ENCODE measurements at regions not wholly inside any gene's neighbourhood (a gene's known extent, or its start where the extent isn't known, plus 50 kb on each side); places are given as distances from the start of the nearest gene placed in this dataset.

DNA sequence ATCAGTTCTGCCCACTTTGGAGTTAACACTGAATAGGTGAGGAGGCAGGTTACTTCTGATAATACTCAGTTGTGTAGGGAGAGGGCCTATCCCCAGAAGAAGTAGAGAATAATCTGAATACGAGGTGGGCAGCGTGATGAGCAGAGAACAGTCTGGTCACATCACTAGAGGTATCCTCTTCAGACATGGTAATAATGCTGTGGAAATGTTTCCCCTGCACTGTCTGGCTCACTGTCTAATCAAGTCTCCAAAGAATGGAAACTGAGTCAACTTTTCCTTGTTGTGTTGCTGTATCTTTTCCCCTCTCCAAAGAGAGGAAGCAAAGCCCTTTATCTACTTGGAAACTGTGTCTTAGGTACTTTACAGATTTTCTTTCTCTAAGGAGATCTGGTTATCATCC is 110.9 kb upstream of the ANKRD55 start:
- TF ChIP-seq, protein P1, sequence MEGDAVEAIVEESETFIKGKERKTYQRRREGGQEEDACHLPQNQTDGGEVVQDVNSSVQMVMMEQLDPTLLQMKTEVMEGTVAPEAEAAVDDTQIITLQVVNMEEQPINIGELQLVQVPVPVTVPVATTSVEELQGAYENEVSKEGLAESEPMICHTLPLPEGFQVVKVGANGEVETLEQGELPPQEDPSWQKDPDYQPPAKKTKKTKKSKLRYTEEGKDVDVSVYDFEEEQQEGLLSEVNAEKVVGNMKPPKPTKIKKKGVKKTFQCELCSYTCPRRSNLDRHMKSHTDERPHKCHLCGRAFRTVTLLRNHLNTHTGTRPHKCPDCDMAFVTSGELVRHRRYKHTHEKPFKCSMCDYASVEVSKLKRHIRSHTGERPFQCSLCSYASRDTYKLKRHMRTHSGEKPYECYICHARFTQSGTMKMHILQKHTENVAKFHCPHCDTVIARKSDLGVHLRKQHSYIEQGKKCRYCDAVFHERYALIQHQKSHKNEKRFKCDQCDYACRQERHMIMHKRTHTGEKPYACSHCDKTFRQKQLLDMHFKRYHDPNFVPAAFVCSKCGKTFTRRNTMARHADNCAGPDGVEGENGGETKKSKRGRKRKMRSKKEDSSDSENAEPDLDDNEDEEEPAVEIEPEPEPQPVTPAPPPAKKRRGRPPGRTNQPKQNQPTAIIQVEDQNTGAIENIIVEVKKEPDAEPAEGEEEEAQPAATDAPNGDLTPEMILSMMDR (IDR thresholded peaks at IDR 0.05), result no peak
- TF ChIP-seq POLR2A (IDR thresholded peaks at IDR 0.05), result no peak
- H3K9me3 ChIP-seq, result no peaks in the 10 kb centered on the region
- no peak for DNase-seq
- H3K27me3 ChIP-seq, result no peaks in the 10 kb centered on the region
- H3K4me1 ChIP-seq, result no peaks in the 10 kb centered on the region
- no peak overlapping the region for H3K4me3 ChIP-seq
- no peaks in the 10 kb centered on the region for H3K36me3 ChIP-seq
- H3K27ac ChIP-seq, result no peak overlapping the region

DNA sequence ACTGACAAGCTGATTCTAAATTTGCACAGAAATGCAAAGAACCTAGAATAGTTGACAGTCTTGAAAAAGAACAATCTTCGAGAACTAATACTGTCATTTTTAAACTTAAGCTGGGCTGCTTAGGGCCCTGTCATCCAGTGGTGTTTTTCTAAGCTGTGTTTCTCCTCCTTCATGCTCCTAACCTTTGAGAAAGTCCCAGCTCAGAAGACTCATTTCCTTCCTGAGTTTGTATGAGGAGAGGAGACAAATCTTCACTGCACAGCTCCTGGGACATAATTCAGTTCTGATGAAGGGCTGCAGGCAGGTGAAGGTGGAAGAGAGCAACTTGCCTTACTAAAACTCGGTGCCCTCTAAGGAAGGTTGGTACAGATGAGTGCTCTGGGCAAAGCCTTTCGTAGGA is 109.5 kb upstream of the ANKRD55 start:
- Histone ChIP-seq H3K36me3 (no peaks in the 10 kb centered on the region), H3K27me3 (no peaks in the 10 kb centered on the region), H3K27ac (no peak overlapping the region), H3K4me1 (no peaks in the 10 kb centered on the region), H3K4me3 (no peak overlapping the region), H3K9me3 (no peaks in the 10 kb centered on the region)
- no peak for DNase-seq
- TF ChIP-seq POLR2A (IDR thresholded peaks at IDR 0.05), result no peak
- TF ChIP-seq, protein P1 (IDR thresholded peaks at IDR 0.05), result no peak

DNA sequence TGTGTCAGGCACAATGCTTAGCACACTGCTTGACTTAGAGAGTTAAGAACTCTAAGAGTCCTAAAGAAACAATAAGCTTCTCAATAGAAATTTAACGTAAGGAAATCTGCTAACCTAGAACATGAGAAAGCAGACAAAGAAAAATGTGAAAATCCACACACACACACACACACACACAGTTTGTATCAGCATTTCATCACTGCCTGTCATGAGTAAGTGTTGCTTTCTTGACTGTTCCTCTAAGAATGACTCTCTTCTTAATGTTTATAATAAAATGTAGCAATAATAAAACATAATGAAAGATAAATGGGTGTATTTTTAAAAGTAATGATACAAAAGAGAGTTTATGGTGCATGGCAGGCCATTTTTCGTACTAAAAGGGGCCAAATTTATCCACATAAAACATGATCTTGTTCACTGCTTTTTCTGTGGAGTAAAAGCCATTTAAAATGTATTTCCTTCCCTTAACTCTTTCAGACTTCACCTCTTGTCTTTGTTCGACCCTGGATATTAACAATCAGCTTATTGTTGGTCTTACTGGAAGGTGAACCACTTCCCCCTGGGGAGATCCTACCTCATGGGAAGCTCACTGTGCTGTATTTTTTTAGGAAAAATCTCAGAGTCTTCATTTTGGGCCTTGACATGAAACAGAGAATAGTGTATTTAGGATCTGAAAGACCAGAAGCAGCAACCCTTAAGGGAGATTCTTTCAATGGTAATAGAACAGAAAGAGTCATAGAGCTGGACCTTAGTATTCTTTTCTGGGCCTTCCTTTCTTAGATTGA is 107.3 kb upstream of the ANKRD55 start:
- no peak overlapping the region for H3K27ac ChIP-seq
- DNase-seq, result no peak
- H3K9me3 ChIP-seq, result peaks cover 0 to under 1% (median under 1%) of the 10 kb centered on the region in 4 donors
- no peaks in the 10 kb centered on the region for H3K27me3 ChIP-seq
- H3K36me3 ChIP-seq, result no peaks in the 10 kb centered on the region
- TF ChIP-seq POLR2A (IDR thresholded peaks at IDR 0.05), result no peak
- TF ChIP-seq, protein P1 (IDR thresholded peaks at IDR 0.05), result no peak
- no peaks in the 10 kb centered on the region for H3K4me1 ChIP-seq
- H3K4me3 ChIP-seq, result no peak overlapping the region

DNA sequence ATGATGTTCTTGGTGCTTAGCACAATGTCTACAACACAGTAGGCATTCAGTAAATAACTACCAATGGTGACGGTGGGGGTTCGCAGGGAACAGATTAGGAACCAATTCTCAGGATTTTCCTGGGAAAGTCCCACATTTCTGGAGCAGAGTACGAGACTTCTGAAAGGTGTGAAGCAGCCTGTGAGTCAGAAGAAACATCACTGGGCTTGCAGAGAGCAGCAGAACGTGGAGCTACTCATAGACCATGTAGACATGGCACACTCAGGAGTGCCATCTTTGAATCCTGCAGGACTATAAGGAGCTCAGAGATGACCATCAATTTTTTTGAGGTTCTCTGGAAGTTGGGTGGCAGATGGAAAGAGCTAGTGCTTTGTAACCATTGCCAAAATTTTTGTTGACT is 106.6 kb upstream of the ANKRD55 start:
- Histone ChIP-seq H3K27me3 (no peaks in the 10 kb centered on the region), H3K36me3 (no peaks in the 10 kb centered on the region), H3K4me3 (no peak overlapping the region), H3K27ac (no peak overlapping the region), H3K4me1 (no peaks in the 10 kb centered on the region), H3K9me3 (peaks cover 0 to 7% (median 2%) of the 10 kb centered on the region in 4 donors)
- TF ChIP-seq POLR2A (IDR thresholded peaks at IDR 0.05), result no peak
- TF ChIP-seq, protein P1 (IDR thresholded peaks at IDR 0.05), result no peak
- no peak for DNase-seq

DNA sequence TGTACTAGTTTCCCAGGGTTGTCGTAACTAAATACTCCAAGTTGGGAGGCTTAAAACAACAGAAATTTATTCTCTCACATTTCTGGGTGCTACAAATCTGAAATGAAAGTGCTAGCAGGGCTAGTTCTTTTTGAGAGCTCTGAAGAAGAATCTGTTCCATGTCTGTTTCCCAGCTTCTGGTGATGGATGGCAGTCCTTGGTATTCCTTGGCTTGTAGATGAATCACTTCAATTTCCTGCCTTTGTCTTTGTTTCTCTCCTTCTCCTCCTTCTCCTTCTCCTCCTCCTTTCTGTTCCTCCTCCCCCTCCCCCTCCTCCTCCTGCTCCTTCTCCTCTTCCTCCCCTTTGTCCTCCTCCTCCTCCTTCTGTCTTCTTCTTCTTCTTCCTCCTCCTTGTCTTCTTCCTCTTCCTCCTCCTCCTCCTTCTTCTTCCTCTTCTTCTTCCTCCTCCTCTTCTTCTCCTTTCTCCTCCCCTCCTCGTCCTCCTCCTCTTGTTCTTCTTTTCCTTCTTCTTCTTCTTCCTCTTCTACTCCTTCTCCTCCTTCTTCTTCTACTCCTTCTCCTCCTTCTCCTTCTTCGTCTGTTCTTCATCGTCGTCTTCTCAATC is 104.7 kb upstream of the ANKRD55 start:
- Histone ChIP-seq H3K4me1 (no peaks in the 10 kb centered on the region), H3K4me3 (no peak overlapping the region), H3K9me3 (peaks cover 0 to 11% (median 2%) of the 10 kb centered on the region in 4 donors), H3K36me3 (no peaks in the 10 kb centered on the region), H3K27ac (no peak overlapping the region), H3K27me3 (no peaks in the 10 kb centered on the region)
- TF ChIP-seq, protein P1 (IDR thresholded peaks at IDR 0.05), result no peak
- no peak for TF ChIP-seq POLR2A (IDR thresholded peaks at IDR 0.05)
- no peak for DNase-seq
